ENCODE measurements at regions not wholly inside any gene's neighbourhood (a gene's known extent, or its start where the extent isn't known, plus 50 kb on each side); places are given as distances from the start of the nearest gene placed in this dataset.
"Not testable (repeated sequence)": the region's sequence is repeated elsewhere in the genome, so short reads cannot be mapped to it uniquely, and the experiment has no call there.

DNA sequence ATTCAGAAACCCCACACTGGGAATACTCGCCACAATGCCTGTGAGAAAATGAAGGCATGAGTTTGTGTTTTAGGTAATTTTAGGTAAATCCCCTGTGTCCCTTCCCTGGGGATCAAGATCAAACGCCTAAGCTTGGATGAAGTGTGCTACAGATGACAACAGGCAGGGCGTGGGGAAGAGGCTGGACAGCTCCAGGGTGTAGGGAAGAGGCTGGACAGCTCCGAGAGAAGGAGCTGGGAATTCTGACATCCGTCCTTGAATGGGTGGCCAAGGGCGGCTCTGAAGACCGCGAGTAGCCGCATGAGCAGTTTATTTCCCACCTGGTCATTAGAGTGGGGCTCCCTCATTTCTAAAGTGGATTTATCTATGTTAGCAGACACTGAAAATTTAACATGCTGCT lies 109.7 kb downstream of the RAMP3 start:
- DNase-seq (ENCODE audit: low read depth in 2 of 2) = no peak

DNA sequence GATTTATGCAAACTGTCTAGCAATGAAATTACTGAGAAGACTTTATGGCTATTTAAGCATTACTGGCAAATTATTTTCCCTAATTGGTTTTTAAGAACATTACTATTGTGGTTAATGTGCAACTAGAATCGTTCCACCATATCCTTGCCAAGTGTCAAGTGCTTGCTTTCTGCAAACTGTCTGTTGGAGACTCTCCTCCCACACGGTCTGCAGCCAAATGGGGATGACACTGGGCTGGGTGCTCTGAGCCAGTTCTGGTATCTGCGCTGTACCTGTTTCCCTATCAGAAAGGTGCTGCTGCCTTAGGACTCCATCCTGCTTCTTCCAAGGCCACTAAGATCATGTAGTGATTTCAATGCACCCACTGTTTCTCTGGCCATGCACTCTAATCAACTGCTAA lies 110.4 kb downstream of the RAMP3 start:
- no peak for DNase-seq (ENCODE audit: low read depth in 2 of 2)

DNA sequence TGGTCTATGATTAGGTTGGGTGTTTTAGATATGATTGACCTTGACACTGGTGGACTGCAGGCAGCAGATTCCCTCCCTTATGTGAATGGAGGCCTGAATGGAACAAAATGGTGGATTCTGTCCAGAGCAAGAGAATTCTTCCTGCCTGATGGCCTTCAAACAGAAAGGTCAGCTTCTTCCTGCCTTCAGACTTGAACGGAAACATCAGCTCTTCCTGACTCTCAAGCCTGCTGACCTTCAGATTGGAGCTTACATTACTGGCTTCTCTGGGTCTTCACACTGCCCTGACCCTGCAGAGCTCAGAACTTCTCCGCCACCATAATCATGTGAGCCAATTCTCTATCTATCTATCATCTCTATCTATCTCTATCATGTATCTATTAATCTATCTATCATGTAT lies 111.6 kb downstream of the RAMP3 start:
- DNase-seq (ENCODE audit: low read depth in 2 of 2) = no peak

DNA sequence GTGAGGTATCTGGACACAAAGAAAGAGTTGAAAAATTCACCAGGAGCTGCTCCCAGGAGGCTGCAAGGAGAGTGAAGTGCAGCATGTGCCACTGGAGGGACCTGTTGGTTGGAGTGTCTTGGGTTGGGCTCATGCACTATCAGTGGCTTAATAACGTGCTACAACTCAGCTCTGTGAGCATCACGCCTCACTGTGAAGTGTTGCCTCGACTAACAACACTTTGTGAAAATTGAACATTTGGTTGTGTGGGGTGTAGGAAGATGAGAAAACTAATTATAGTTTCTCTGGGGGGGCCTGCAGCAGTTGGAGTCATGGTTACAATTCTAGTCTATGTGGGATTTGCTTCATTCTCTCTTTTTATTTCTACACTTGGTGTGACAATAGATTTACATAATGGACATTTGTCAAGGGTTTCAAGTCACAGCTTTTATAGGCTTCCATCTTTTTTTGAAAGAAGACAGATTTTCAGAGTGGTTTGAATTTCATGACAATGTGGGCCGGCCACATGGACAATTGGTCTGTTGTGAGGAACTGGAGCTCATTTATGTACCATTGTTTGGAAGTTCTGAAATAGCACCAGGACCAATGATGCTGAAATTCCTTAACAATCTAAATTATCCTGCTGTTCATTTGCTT lies 121.3 kb downstream of the RAMP3 start:
- no peak for DNase-seq (ENCODE audit: low read depth in 2 of 2)

DNA sequence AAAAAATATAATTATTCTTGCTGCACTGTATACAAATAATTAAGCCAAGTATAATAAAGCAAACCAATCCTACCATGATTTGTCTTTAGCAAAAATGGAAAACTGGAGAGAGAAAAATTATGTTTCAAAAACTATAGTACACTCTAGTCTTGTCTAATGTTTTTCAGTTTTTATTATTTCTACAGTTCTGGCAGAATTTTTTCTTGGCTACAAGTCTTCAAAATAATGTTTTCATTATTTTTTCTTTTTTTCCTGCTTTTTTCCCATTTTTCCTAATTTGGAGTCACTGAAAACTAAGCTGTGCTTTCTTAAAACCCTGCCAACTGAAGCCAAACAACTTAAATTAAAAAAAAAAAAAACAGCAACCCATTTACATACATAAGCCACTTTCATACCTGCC lies 132.0 kb downstream of the RAMP3 start:
- DNase-seq (ENCODE audit: low read depth in 2 of 2) = not testable (repeated sequence)

DNA sequence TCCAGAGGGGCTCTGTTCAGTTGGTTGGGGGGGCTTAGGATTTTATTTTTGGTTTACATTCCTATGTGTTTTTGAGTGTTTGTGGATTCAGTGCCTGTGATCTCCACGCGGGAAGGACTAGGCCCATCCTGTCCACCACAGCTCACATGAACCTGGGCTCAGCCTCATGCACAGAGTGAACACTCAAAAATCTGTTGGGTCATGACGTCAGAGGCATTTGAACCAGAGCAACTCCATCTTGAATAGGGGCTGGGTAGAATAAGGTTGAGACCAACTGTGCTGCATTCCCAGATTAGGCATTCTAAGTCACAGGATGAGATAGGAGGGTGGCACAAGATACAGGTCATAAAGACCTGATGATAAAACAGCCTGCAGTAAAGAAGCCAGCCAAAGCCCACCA lies 133.3 kb downstream of the RAMP3 start:
- DNase-seq (ENCODE audit: low read depth in 2 of 2) = no peak

DNA sequence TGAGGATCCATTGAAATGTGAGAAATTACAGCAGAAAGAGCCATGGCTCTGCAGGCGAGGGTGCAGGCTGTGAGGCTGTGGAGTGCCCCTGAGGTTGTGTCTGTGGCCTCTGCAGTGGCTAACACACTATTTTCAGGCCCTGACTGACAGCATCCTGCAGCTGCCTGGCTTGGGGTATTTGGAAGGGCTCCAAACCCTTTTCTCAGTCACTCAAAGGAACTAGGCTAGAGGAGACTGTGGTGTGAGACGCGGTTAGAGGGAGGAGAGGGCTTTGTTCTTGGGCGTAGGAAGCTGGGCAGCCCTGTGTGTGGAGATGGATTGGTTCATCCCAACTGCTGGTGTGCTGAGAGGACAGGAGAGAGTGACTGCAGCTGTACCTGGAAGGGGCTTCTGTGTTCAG lies 134.9 kb downstream of the RAMP3 start:
- DNase-seq (ENCODE audit: low read depth in 2 of 2) = no peak

DNA sequence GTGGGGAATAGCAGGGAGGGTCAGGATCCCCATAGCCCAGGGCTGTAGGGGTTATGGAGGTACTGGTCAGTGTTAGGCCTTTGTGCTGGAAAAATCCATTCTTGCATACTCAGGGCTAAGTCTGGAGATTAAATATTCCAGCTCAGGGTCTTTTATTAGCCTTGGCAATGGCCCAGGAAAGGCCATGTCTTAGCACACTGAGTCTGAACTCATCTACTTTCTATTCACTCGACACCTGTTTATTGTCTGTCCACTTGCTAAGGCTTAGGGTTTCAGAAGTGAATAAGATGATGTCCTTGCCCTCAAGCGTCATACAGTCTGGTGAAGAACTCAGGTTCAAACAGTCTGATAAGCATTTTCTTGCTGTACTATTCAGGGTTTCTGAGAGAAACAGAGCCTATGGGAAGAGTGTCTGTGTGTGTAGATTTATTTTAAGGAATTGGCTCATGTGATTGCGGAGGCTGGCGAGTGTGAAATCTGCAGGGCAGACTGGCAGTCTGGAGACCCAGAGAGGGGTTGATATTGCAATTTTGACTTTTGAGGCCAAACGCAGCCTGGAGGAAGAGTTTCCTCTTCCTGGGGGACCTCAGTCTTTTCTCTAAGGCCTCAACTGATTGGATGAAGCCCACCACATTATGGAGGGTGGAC lies 135.8 kb downstream of the RAMP3 start:
- no peak for DNase-seq (ENCODE audit: low read depth in 2 of 2)

DNA sequence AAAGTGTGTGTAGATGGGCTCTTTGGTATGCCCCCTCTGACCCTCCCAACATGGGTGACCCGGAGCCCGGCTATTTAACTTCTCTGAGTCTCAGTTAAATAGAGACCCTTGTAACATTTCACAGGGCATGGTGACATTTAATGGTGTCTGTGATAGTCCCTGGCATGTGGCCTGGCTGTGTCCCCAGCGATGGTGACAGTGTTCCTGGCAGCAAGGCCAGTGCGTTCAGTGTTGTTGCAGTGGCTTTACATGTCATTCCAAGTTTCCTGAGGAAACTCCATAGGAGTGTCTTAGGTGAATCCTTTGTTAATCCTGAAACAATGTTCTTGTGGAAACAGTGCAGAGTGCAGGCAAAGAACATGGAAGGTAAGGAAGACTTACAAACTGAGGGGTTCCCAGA lies 137.0 kb downstream of the RAMP3 start:
- DNase-seq (ENCODE audit: low read depth in 2 of 2) = no peak

DNA sequence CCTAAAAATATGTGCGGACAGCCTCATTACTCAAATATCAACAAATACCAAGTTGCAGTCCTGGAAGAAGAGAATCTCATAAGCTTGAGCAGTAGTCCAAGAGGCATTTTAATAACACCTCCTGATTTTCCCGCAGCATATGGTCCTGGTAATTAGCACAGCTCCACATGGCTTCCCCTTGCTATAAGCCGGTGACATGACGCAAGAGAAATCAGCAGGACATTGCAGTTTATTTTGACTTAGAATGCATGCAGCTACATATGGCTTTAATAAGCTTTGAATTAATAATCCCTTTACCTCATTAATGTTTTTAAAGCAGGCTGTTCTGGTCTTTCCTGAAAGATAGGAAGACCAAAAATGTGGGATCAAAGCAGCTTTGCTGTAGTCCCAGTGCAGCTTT lies 137.6 kb downstream of the RAMP3 start:
- DNase-seq (ENCODE audit: low read depth in 2 of 2) = no peak

DNA sequence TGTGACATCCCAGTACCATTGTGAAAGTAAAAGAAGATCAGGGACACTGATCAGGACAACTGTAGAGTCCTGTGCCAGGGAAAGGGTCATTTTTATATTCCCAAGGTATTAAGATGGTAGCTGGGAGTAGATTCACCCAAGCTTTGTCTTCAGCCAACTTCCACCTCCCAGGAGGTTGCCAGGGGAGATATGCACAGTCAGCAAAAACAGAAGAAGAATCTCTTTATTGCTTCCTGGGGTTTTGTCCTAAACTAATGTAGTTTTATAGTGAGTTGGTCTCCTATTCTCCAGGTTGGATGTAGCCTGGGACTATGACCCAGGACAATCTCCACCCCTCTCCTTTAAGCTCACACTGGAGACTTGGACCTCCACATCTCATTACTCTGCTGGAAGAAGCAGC lies 139.2 kb downstream of the RAMP3 start:
- DNase-seq (ENCODE audit: low read depth in 2 of 2) = no peak

DNA sequence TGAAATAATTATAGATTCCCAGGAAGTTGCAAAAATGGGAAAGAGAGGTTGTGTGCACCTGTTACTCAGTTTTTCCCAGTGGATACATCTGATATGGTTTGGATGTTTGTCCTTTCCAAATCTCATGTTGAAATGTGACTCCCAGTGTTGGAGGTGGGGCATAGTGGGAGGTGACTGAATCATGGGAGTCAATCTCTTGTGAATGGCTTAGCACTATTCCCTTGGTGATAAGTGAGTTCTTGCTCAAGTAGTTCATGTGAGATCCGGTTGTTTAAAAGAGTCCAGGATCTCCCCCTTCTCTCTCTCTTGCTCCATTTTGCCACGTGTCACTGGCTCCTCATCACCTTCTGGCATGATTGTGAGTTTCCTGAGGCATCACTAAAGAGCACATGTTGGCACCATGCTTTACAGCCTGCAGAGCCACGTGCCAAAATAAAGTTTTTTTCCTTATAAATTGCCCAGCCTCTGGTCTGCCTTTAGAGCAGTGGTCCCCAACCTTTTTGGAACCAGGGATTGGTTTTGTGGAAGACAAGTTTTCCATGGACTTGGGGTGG lies 149.2 kb downstream of the RAMP3 start:
- no peak for DNase-seq (ENCODE audit: low read depth in 2 of 2)

DNA sequence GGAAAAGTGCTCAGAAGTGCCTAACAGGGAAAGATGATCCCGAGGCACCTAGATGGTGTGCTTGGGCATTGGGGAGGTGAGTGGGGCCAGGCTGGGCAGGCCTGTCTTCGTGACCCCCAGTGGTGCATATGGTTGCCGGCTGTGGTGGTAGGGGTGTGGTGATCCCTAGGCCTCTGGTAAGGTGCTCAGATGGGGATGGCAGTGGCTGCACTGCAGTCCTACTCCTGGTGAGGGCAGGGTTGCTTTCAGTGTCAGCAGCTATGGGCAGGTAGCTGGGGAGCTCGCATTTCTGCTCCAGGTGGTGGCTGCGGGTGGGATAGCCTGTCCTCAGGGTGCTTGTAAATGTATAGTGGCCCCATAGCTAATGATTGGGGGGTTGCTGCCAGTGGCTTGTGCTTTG lies 154.0 kb downstream of the RAMP3 start:
- no peak for DNase-seq (ENCODE audit: low read depth in 2 of 2)

DNA sequence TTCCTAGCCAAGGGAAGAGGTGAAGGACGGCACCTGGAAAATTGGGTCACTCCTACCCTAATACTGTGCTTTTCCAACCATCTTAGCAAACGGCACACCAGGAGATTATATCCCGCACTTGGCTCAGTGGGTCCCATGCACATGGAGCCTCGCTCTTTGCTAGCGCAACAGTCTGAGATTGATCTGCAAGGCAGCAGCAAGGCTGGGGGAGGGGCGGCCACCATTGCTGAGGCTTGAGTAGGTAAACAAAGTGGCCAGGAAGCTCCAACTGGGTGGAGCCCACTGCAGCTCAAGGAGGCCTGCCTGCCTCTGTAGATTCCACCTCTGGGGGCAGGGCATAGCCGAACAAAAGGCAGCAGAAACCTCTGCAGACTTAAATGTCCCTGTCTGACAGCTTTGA lies 157.9 kb downstream of the RAMP3 start:
- DNase-seq (ENCODE audit: low read depth in 2 of 2) = not testable (repeated sequence)

DNA sequence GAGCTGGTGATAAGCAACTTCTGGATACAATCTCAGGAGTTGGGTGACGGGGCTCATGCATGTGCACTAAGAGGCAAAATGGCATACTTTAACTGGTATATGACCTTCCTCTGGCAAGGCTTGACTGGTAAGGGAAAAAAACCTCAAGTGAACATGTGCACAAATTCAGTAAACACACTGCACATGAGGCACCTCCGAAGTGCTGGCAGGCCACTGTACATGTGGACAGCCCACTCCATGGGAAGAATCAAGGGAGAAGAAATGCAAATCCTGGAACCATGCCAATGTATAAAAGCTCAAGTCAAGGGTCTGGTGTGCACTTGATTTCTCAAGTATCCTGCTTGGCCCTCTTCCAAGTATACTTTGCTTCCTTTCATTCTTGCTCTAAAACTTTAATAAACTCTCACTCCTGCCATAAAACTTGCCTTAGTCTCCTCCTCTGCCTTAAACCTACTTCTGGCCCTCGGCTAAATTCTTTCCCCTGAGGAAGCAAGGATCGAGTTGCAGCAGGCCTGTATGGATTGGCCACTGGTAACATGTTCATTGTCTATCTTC lies 167.2 kb downstream of the RAMP3 start:
- DNase-seq (ENCODE audit: low read depth in 2 of 2) = no peak

DNA sequence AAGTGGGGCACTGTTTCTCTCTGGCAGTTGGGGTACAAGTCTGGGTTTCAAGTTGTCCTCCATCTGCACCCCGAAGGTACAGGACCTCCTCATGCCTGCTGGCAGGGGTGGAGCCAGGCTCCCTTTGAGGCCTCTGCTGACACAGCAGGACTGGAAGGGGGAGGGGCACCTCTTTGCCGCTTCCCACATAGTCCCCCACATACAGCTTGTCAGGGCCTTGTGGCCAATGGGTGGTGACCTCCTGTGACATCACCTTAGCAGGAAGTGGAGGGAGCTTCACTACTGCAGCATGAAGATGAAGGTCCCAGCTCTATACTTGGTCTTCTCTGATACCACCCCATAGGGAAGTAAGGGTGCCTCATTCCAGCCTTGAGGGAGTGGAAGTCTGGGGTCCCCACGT lies 167.8 kb downstream of the RAMP3 start:
- DNase-seq (ENCODE audit: low read depth in 2 of 2) = no peak

DNA sequence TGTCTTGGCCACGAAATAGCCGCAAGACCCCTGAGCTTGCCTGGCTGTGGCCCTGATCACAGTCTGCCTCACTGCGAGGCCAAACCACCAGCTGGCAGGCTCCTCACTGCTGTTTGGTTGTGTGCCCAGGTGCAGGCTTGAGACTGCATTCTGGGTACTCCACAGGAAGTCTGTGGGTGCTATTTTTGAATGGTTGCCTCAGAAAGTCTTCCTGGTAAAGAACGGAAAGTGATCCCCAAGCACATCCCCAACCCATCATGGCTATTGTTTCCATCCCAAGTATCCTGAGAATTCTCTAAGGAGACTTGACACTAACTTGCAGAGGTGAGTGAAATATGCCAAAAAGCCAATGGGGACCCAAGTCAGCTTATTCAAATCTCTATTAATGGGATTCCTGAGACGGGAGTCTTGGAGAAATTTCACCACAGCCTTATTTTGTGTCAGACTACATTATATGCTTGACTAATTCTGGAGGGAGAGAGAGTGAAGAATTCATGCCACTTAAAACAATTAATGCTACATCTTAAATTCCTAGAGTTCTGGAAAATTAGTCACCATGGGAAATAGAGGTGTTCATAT lies 170.9 kb downstream of the RAMP3 start:
- DNase-seq (ENCODE audit: low read depth in 2 of 2) = no peak

DNA sequence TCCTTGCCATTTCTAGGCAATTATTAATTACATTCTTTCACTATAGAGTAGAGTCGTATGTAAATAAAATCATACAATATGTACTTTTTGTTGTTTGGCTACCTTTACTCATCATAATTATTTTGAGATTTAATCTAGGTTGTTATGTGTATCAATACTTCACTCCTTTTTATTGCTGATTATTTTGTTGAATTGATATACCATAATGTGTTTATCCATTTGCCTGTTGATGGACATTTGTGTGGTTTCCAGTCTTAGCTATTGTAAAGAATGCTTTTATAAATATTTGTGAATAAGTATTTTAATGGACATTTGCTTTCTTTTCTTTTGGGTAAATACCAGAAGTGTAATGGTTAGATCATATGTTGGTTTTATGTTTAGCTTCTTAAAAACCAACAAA lies 174.0 kb downstream of the RAMP3 start:
- no peak for DNase-seq (ENCODE audit: low read depth in 2 of 2)

DNA sequence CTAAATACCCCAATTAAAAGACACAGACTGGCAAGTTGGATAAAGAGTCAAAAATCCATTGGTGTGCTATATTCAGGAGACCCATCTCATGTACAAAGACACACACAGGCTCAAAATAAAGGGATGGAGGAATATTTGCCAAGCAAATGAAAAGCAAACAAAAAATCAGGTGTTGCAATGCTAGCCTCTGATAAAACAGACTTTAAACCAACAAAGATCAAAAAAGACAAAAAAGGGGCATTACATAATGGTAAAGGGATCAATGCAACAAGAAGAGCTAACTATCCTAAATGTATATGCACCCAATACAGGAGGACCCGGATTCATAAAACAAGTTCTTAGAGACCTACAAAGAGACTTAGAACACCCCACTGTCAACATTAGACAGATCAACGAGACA lies 177.4 kb downstream of the RAMP3 start:
- not testable (repeated sequence) for DNase-seq (ENCODE audit: low read depth in 2 of 2)

DNA sequence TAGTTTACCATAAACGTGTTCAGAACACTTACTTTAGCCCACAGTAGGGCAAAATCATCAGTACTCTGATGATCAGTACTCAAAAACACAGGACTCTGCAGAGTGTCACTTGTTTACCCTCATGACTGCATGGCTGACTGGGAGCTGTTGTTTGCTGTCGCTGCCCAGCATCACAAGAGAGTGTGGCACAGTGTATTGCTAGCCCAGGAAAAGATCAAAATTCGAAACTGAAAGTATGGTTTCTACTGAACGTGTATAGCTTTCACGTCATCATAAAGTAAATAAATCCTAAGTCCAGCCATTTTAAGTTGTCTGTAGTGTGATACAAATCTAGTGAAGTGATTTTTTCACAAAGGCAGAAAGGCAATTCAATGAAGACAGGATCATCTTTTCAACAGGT lies 184.6 kb downstream of the RAMP3 start:
- no peak for DNase-seq (ENCODE audit: low read depth in 2 of 2)

DNA sequence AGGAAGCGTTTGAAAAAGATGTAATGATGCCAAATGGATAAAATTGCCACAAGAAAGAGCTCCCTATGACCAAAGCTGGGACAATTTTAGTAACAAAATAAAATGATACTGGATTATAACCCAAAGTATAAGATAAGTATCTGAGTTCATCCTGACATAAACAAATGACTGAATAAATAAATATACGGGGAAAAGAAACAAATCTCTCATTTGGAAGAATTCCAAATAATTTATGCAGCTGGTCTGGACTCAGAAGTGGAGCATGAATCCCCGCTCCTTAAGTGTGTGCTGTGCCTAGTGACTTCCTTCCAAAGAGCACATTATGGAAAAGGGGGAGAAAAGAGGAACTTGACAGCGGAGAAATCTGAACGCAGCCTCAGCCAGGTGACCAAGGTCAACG lies 186.2 kb downstream of the RAMP3 start:
- no peak for DNase-seq (ENCODE audit: low read depth in 2 of 2)

DNA sequence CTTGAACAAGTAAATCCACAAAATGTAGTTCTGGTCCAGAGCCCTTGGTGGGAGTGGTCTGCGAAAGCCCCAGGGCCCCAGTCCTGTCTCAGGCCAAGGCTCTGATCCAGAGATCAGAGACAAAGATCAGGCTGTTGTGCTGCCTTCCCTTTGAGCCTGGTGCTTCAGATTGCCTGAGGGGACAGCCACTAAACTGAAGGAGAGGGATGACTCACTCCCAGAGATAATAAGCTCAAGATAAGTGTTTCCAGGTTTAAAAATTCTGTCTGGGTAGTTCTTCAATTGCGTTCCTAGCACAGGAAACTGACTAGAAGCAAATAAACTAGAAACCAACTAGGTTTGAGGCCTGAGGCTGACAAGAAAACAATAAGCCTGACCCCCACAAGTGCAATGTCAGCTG lies 190.2 kb downstream of the RAMP3 start:
- no peak for DNase-seq (ENCODE audit: low read depth in 2 of 2)

DNA sequence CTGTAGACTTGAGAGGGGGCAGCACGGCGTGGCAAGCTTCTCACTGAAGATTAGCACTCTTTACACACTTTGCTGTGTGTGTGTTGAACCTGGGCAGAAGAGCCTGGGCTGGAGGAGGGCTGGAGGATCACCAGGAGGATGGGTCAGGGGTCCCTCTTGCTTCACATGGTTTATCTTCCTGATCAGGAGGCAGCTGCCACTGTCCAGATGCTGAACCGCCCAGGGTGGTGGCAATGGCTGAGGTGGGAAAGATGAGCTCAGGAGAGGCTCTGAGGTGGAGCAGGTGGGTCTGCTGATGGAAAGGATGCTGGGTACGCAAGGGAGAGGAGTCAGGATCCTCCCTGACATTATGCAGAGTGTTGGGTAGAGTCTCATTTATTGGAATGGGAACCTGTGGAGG lies 191.5 kb downstream of the RAMP3 start:
- DNase-seq (ENCODE audit: low read depth in 2 of 2) = no peak

Data from stimulated activated CD4-positive, alpha-beta T cell treated with anti-CD3 and anti-CD28 coated beads, Interleukin-1b, Interleukin-23, amount 100 ng/mL, for 4 hours (primary cell).